Activated CD8-positive, alpha-beta memory T cell treated with anti-CD3 and anti-CD28 coated beads, Interleukin-2, amount 50 U/mL, for 48 hours (primary cell): ENCODE measurements at regions not wholly inside any gene's neighbourhood (a gene's known extent, or its start where the extent isn't known, plus 50 kb on each side); places are given as distances from the start of the nearest gene placed in this dataset.
"Not testable (repeated sequence)": the region's sequence is repeated elsewhere in the genome, so short reads cannot be mapped to it uniquely, and the experiment has no call there.

Source experiments
- DNase-seq: peaks from one replicate; pipeline ENCODE4 v3.0.0-alpha.2; 2020

- DNase-seq = no peak
These were observed 65.0 kb upstream of the ETV3 start for GRCh38 chr1:157203166-157203565.

GRCh38 chr1:157202331-157202730, 64.1 kb upstream of the ETV3 start:
- DNase-seq = no peak

DNA sequence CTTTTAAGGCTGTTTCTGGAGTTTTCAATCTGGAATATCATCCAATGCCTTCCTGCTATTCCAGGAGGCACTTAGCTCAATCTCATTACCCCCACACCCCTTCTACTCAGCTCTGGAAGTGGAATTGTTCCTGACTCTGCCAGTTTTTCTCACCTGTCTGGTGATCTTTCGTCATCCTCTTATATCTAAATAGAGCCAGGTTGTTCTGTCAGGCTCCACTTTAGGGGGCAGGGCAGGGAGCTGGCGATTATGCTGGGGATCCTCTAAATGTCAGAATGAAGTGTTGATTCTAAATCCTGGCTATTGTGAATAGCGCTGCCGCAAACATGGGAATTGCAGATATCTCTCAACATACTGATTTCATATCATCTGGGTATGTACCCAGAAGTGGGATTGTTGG, 63.6 kb upstream of the ETV3 start:
- no peak for DNase-seq

- DNase-seq = no peak
These were observed 62.3 kb upstream of the ETV3 start for GRCh38 chr1:157200451-157200850.

- no peak for DNase-seq
These were observed 61.2 kb upstream of the ETV3 start for GRCh38 chr1:157199421-157199755.

DNA sequence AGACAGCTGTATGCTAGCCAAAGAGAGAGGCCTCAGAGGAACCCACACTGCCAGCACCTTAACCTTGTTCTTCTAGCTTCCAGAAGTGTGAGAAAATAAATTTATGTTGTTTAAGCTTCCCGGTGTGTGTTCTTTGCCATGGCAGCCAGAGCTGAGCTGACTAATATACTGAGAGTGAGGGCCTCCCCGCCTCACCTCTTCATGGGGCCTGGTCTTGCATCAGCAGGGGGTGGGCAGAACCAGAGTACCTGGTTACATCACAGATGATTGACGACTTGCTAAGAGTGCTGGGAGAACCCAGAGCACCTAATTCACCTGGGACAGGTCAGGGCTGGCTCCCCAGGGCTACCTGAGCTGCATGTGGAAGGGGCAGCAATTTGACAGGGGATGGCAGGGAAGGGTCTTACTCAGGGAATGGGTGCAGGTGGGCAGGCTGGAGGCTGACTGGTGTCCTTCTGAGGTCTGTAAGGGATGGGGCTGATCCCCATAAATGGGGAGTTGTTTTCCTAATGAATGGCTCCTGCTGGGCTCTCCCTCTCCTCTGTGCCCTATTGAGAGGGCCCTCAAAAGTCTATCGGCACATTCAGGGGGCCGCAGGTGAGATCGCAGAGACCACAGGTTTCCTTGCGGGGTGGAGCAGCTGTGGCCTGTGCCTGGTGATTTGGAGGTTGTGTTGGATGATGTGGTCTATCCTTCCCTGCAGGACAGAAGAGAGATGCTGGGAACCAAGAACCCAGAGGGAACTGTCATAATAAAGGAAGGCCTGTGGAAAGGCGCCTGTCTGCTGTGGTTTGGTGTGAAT, 60.6 kb upstream of the ETV3 start:
- no peak for DNase-seq

GRCh38 chr1:157197906-157198435, 59.8 kb upstream of the ETV3 start:
- no peak for DNase-seq

- DNase-seq = not testable (repeated sequence)
These were observed 58.7 kb upstream of the ETV3 start for GRCh38 chr1:157196670-157197456.

GRCh38 chr1:157196245-157196543, 58.0 kb upstream of the ETV3 start:
- DNase-seq = no peak

- DNase-seq = no peak
These were observed 57.5 kb upstream of the ETV3 start for GRCh38 chr1:157195521-157196244.

DNA sequence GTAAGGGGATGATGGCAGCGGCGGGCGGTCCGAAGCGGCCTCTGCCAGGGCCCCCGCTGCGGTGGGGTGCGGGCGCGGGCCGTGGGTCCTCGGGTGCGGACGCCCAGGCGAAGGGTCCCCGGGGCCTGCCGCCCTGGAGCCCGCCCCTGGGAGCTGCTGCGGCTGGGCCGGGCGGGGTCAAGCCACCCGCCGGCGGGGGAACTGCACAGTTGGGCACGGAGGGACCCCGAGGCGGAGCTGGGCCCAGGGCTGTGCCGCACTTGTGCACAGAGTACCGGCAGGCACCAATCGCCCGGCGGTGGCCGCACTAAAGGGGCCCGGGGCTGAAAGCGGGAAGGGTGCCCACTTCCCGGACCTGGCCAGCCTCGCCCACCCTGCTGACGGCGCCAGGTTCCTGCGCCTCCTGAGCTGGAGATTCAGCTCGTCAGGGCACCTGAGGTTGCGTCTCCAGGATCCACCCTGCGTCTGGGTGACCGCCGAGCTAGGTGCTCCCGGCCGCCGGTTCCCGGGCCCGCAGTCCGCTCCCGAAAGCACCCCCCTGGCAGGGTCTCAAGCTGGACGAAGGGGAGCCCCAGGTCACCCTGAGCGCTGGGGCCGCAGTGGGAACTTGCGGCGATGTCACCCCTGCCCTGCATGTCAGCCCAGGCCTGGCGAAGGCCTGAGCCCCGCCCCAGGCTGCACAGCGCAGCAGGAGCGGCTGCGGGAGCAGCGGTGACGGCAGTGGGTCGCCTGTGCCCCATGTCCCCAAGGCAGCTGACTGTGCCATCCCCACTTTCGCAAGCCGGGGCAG, 56.7 kb upstream of the ETV3 start:
- no peak for DNase-seq

- peak; percentile 88 for DNase-seq
These were observed 55.7 kb upstream of the ETV3 start for GRCh38 chr1:157193702-157194391.

DNA sequence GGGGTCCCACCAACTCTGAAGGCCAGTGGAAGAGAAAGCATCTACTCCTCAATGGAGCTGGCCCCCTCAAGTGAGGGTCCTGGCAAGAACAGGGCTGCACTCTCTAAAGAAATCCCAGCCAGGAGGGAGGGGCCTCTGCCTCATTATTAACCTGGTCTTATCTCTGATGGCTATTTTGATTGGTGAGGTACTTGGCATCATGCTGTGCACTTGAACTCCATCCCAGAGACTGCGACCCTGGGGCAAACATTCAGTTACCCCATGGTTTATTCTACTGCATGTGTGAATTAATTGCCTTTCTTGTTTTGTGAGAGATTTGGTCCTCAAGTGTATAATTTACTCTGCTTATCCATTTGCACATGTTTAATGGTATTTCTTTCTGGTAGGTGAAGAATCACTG, 55.0 kb upstream of the ETV3 start:
- no peak for DNase-seq

DNA sequence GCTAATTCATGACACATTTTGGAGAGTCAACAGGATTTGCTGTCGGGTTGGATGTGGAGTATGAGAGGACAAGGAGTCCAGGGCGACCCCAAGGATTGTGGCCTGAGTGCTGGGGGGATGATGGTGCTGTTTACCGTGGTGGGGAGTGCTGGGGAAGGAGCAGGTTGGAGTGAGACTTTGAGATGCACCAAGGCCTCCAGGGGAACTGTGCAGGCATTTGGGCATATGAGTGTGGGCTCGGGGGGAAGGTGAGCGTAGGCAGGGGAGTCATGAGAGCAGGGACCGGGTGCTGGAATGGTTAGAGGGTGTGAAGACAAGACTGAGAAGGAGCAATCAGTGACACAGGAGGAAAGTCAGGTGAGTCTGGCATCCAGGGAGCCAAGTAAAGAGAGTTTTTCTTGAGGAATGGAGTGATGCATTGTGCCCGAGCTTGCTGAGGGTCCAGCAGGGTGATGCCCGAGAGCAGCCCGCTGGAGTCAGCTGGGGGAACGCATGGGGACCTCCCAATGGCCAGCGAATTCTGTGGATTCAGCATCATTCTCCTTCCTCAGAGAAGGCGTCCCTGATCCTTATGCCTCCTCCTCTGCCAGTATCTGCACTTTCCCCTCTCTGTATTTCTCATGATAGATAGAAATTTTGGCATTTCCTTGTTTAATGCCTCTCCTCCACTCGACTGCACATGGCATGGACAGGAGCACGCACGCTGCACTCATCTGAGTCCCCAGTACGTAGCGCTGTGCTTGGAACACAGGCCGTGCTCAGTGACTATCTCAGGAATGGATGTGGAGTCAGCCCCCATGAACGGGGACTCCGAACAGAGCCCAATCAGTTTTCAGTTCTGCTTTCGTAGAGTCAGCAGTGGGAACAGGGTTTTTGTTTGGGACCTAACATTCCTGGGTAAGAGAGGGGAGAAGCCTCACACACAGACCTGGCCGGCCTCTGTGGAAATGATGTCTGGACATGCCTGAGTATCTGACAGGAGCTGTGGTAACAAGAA, 52.1 kb upstream of the ETV3 start:
- no peak for DNase-seq

- DNase-seq = no peak
These were observed 50.9 kb upstream of the ETV3 start for GRCh38 chr1:157189096-157189495.
